Thoracic aorta (tissue), 2 donors: ENCODE measurements at regions not wholly inside any gene's neighbourhood (a gene's known extent, or its start where the extent isn't known, plus 50 kb on each side); places are given as distances from the start of the nearest gene placed in this dataset.
"Not testable (repeated sequence)": the region's sequence is repeated elsewhere in the genome, so short reads cannot be mapped to it uniquely, and the experiment has no call there.

Experiments
- ATAC-seq: fragments of 150-250 bp; one replicate; pipeline ENCODE4 v1.8.0; 2017; ENCODE audit warnings: low read depth; ENCODE audit not compliant: insufficient number of reproducible peaks, low FRiP score
- DNase-seq: peaks from one replicate; pipeline ENCODE4 v3.0.0-alpha.2; 2020; ENCODE audit warnings: low spot score
- H3K27ac ChIP-seq, 2 donors: fragments of 200-600 bp; sonication (generic); 1 replicate in 1 of 2; 2 replicates in 1 of 2; pipeline ENCODE4 v1.5.1; 2016; ENCODE audit warnings: mild to moderate bottlenecking in 2 of 2, moderate library complexity in 2 of 2
- H3K27me3 ChIP-seq: fragments of 200-600 bp; sonication (generic); replicated peaks from 2 replicates; pipeline ENCODE4 v1.6.0; 2016; ENCODE audit warnings: mild to moderate bottlenecking; ENCODE audit not compliant: insufficient read depth
- H3K36me3 ChIP-seq: fragments of 200-600 bp; sonication (generic); one replicate; pipeline ENCODE4 v1.5.1; 2016
- H3K4me1 ChIP-seq, 2 donors: fragments of 200-600 bp; sonication (generic); 1 replicate in 1 of 2; 2 replicates in 1 of 2; pipeline versions ENCODE4 v1.5.1 to v1.6.0; 2016; ENCODE audit warnings: low read depth in 2 of 2, mild to moderate bottlenecking in 1 of 2; ENCODE audit not compliant: control insufficient read depth in 1 of 2
- H3K4me3 ChIP-seq: fragments of 200-600 bp; sonication (generic); 2 replicates; pipeline ENCODE4 v1.5.1; 2016; ENCODE audit warnings: mild to moderate bottlenecking
- H3K9me3 ChIP-seq: fragments of 200-600 bp; sonication (generic); 2 replicates; pipeline ENCODE4 v1.5.1; 2016
- CTCF ChIP-seq: fragments of 200-600 bp; sonication (generic); IDR thresholded peaks from one replicate; pipeline ENCODE4 v1.5.1; 2019; ENCODE audit warnings: antibody characterized with exemption

- DNase-seq, result no peak
- no peak overlapping the region for H3K4me3 ChIP-seq
- H3K27me3 ChIP-seq, result no peaks in the 10 kb centered on the region
- H3K4me1 ChIP-seq, result peaks cover 0 to 5% of the 10 kb centered on the region in 2 donors
- ATAC-seq, result no peak
- no peak for TF ChIP-seq CTCF
- no peak overlapping the region for H3K27ac ChIP-seq
- H3K9me3 ChIP-seq, result no peaks in the 10 kb centered on the region
- H3K36me3 ChIP-seq, result no peaks in the 10 kb centered on the region
Observed at GRCh38 chr1:117760069-117760468, 154.2 kb downstream of the TENT5C start.

GRCh38 chr1:117760485-117760884, 154.6 kb downstream of the TENT5C start:
- Histone ChIP-seq H3K27ac (no peak overlapping the region), H3K9me3 (no peaks in the 10 kb centered on the region), H3K4me3 (no peak overlapping the region), H3K4me1 (peaks cover 0 to 5% of the 10 kb centered on the region in 2 donors), H3K27me3 (no peaks in the 10 kb centered on the region), H3K36me3 (no peaks in the 10 kb centered on the region)
- DNase-seq (no peak), ATAC-seq (no peak)
- TF ChIP-seq CTCF, result no peak

DNA sequence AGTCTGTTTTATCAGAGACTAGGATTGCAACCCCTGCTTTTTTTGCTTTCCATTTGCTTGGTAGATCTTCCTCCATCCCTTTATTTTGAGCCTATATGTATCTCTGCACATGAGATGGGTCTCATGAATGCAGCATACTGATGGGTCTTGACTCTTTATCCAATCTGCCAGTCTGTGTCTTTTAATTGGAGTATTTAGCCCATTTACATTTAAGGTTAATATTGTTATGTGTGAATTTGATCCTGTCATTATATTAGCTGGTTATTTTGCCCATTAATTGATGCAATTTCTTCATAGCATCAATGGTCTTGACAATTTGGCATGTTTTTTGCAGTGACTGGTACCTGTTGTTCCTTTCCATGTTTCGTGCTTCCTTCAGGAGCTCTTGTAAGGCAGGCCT, 161.7 kb downstream of the GDAP2 start:
- not testable (repeated sequence) for H3K4me1 ChIP-seq

DNA sequence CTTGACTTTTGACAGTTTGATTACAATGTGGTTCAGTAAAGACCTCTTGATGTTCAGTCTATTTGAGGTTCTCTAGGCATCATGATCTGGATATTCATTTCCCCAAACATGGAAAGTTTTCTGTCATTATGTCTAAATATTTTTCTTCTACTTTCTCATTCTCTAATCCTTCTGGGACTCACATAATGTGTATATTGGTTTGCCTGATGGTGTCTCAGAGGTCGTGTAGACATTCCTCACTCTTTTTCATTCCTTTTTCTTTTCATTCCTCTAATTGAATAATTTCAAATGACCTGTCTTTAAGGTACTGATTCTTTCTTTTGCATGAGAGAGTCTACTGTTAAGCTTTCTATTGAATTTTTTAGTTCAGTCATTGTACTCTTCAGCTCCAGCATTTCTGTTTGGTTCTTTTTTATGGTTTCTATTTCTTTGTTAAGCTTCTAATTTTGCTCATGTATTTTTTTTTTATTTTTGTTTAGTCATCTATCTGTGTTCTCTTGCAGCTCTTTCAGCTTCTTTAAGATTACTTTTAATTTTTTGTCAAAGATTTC, 158.4 kb downstream of the GDAP2 start:
- Histone ChIP-seq H3K36me3 (no peaks in the 10 kb centered on the region), H3K4me1 (no peaks in the 10 kb centered on the region), H3K27me3 (no peaks in the 10 kb centered on the region), H3K9me3 (peaks cover 12% of the 10 kb centered on the region), H3K4me3 (no peak overlapping the region), H3K27ac (no peak overlapping the region)
- TF ChIP-seq CTCF, result no peak
- DNase-seq (no peak), ATAC-seq (no peak)

More for the DNA sequence above, 161.7 kb downstream of the GDAP2 start:
- not testable (repeated sequence) for H3K36me3 ChIP-seq, H3K4me3 ChIP-seq, DNase-seq, ATAC-seq, H3K27ac ChIP-seq, H3K27me3 ChIP-seq
- peaks cover 12% of the 10 kb centered on the region for H3K9me3 ChIP-seq

- H3K27ac ChIP-seq, result no peak overlapping the region
- no peaks in the 10 kb centered on the region for H3K36me3 ChIP-seq
- ATAC-seq (no peak), DNase-seq (no peak)
- no peaks in the 10 kb centered on the region for H3K9me3 ChIP-seq
- TF ChIP-seq CTCF, result no peak
- no peak overlapping the region for H3K4me3 ChIP-seq
- H3K27me3 ChIP-seq, result no peaks in the 10 kb centered on the region
- peaks cover 0 to 4% of the 10 kb centered on the region in 2 donors for H3K4me1 ChIP-seq
Observed at GRCh38 chr1:117779364-117779763, 150.1 kb downstream of the GDAP2 start.
